Central memory CD4-positive, alpha-beta T cell (primary cell): ENCODE measurements at regions not wholly inside any gene's neighbourhood (a gene's known extent, or its start where the extent isn't known, plus 50 kb on each side); places are given as distances from the start of the nearest gene placed in this dataset.

Experiments
- DNase-seq: peaks from one replicate; pipeline ENCODE4 v3.0.0; 2022

GRCh38 chr18:2409906-2410305 is 161.4 kb downstream of the METTL4 start:
- DNase-seq: no peak

- DNase-seq: no peak
Measured at GRCh38 chr18:2410688-2411087, 160.6 kb downstream of the METTL4 start.

DNA sequence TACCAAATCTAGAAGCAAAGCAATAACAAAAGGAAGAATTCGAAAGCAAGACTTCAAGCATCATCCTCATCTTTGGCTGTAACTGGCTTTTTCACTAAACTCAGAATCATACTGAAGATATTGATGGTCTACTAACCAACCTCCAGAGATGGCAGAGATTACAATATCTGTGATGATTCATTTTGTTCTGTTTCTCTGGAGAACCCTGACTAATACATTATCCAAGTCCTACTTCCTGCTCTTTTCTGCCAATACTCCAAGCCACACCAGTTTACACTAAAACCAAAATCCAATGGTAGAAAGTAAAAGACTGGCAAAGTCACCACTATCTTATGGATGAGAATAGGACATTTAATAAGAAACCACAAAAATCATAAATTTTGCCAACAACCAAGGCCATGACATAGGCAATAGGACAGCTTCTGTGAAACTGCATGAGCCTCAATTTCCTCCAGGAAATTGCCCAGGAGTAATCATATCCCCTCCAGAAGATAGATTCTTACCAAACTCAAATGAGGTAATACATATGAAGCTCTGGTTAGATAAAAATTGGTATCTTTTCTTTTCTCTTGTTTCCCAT is 159.8 kb downstream of the METTL4 start:
- no peak for DNase-seq

DNA sequence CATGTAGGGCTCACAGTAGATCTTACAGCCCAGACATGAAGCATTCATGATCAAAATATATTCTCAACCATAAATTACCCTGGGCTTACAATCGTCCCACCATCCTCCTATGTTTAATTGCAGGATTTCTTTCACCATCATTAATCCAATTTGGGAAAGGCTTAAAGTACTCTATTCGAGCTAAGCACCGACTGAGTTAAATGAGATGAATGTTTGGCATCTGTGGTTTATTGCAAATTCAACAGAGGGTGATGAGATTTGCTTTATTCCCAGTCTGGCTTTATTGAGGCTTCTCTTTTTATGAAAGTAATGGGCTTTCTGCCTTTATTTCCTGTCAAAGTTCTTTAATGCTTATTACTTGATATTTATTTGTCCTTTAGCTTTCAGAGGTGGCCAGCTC is 159.0 kb downstream of the METTL4 start:
- DNase-seq: no peak

DNA sequence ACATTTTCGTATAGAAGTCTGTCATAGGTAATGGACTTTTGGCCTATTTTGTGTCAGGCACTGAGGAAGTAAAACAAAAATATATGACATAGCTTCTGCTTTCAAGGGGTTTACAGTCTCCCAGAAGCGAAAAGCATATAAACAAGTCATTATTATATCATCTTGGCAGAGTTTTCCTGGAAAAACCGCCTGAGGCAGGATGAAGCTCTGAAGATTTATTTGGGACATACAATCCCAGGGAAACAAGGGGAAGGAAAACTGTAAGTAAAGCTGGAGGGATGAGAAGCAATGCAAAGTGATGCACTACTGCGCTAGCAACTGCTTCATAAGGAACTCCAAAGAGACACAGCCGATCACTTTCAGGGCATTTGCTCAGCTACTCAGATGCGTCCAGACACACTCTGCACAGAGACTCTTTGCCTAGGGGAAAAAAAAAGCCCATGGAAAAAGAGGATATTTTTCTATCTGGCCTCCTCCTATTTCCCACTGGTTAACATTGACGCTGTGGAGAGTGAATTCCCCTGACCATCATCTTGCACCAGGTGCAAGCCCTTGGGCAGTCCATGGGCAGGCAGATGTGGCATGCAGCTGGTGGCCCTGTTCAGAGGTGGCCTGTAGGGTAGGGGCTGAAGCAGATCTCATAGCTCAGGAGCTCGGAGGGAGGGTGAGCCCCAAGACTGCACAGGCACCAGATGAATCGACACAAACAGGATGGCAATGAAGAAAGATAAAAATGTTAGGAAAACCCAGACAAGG is 158.1 kb downstream of the METTL4 start:
- DNase-seq: no peak

GRCh38 chr18:2414235-2414634 is 157.1 kb downstream of the METTL4 start:
- no peak for DNase-seq

GRCh38 chr18:2415656-2416055 is 155.6 kb downstream of the METTL4 start:
- DNase-seq: no peak

- no peak for DNase-seq
Measured at GRCh38 chr18:2417861-2418610, 153.3 kb downstream of the METTL4 start.

GRCh38 chr18:2420367-2420766 is 150.9 kb downstream of the METTL4 start:
- DNase-seq: no peak

GRCh38 chr18:2423761-2424160 is 147.5 kb downstream of the METTL4 start:
- DNase-seq: no peak

- no peak for DNase-seq
Measured at GRCh38 chr18:2424420-2424819, 146.9 kb downstream of the METTL4 start.

- DNase-seq: no peak
Measured at GRCh38 chr18:2425426-2426317, 145.6 kb downstream of the METTL4 start.

- DNase-seq: no peak
Measured at GRCh38 chr18:2430191-2430590, 141.1 kb downstream of the METTL4 start.

- DNase-seq: no peak
Measured at GRCh38 chr18:2431806-2432205, 139.5 kb downstream of the METTL4 start.

DNA sequence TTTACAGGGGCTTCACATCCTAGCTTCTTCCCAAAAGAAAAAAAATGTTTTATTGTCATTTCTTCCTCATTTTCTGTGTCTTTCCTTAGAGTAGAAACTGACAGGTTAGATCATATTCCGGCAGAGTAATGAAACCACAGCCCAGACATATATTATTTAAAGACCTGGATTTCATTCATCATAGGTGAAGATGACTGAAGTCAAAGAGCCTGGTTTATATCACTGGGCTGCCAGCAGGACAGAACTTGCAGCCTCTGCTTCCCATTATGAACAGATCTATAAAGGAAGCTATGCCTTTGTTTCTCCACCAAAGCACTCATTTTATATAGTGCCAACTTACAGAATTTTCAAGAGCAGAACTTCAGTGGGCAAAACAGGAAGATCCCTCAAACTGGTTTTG is 137.9 kb downstream of the METTL4 start:
- no peak for DNase-seq

- no peak for DNase-seq
Measured at GRCh38 chr18:2441544-2441943, 129.8 kb downstream of the METTL4 start.

GRCh38 chr18:2442006-2442405 is 129.3 kb downstream of the METTL4 start:
- no peak for DNase-seq

- no peak for DNase-seq
Measured at GRCh38 chr18:2442726-2443275, 128.5 kb downstream of the METTL4 start.

DNA sequence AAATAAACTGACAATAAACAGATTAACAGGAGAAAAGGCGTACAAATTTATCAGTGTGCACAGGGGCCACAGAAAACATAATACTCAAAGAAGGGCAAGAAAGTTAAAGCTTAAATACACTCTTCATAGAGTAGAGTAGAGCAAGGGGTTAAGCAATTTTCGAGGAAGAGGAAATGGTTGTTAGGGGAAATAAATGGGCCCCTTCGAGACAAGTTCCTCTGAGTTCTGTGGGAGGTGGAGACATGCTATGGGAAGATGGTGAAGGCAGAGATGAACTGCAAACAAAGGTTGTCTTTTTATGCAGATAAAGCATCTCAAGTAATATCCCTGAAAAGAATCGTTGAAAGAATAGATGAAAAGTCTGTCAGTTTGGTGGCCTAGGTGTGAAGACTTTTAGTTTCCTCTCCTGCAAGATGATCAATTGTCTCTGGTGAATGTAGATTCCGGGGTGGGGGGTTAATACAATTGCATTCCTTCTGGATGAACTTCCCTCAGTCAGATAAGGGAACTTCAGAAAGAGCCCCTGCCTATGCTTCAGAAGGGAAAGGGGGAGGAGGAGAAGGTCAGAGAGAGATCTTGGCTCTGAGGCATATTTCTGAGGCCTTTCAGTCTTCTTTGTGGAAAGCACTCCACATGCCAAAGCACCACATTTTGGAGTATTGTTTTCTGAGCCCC is 127.0 kb downstream of the METTL4 start:
- no peak for DNase-seq

DNA sequence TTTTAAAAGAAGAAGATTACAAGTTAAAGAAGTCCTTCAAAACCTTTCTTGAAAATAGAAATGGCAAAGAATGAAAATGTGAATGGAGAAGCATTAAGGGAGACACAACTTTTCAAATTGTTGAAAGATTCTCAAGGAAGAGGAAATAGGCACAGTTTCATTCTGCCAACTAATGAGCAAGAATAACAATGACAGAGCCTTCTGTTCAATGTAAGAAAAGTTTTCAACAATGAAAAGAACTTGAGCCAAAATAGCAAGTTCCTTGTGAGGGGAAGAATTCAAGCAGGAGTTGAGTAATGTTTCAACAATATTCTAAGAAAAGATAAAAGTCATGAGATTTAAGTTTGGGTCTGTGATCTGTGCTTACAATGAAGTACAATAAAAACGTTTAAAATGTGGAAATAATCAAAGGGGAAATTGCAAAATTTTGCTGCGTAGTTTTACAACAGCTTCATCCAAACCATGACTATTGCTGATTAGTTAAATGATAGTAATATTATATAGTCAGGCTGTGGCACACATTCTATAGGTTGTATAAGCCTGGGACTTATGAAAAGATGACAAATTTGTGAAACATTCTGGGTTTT is 122.6 kb downstream of the METTL4 start:
- DNase-seq: no peak

GRCh38 chr18:2451556-2451955 is 119.7 kb downstream of the METTL4 start:
- no peak for DNase-seq

DNA sequence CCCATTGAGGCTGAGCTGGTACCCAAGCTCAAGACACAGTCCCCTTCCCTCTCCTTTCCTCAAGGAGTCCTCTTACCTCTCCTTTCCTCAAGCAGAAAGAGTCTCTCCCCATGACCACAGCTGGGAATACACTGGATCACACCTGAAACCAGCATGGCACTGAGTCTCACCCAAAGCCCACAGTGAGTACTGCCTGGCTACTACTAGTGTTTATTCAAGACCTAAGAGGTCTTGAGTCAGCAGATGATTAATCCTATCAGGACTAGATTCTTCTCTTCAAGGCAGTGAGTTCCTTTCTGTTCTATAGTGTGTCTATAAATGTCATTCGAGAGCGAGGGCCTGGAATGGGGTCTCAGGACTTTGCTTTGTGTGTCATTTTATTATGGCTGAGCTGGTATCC is 111.4 kb downstream of the METTL4 start:
- DNase-seq: no peak
